Osteoblast (primary cell): ENCODE measurements at regions not wholly inside any gene's neighbourhood (a gene's known extent, or its start where the extent isn't known, plus 50 kb on each side); places are given as distances from the start of the nearest gene placed in this dataset.

ENCODE experiments used
- DNase-seq: peaks from one replicate; pipeline ENCODE4 v3.0.0; 2011; ENCODE audit warnings: low spot score, mixed read lengths; ENCODE audit not compliant: insufficient read length; ENCODE audit errors: missing footprints
- H2AFZ ChIP-seq: 2 replicates; pipeline ENCODE4 v1.6.0; 2011; ENCODE audit warnings: mild to moderate bottlenecking, low read length
- H3K27ac ChIP-seq: 2 replicates; pipeline ENCODE4 v1.5.1; 2011; ENCODE audit warnings: mild to moderate bottlenecking, low read depth, low read length, moderate library complexity
- H3K27me3 ChIP-seq: 2 replicates; pipeline ENCODE4 v1.6.0; 2012; ENCODE audit warnings: mild to moderate bottlenecking, control low read depth, inconsistent platforms, low read length, moderate library complexity; ENCODE audit not compliant: insufficient read depth
- H3K36me3 ChIP-seq: 2 replicates; pipeline ENCODE4 v1.5.1; 2011; ENCODE audit warnings: mild to moderate bottlenecking, low read length, control low read depth, moderate library complexity; ENCODE audit not compliant: insufficient read depth
- H3K4me1 ChIP-seq: 2 replicates; pipeline ENCODE4 v1.5.1; 2011; ENCODE audit warnings: mild to moderate bottlenecking, low read length, control low read depth, moderate library complexity; ENCODE audit not compliant: insufficient read depth
- H3K4me2 ChIP-seq: 2 replicates; pipeline ENCODE4 v1.6.0; 2011; ENCODE audit warnings: mild to moderate bottlenecking, low read length; ENCODE audit not compliant: insufficient read depth
- H3K4me3 ChIP-seq: fragments of 200-600 bp; sonication (generic); 3 replicates; pipeline ENCODE4 v1.5.1; 2012; ENCODE audit warnings: mild to moderate bottlenecking, low read length, inconsistent platforms; ENCODE audit not compliant: insufficient read depth
- H3K79me2 ChIP-seq: 2 replicates; pipeline ENCODE4 v1.6.0; 2012; ENCODE audit warnings: mild to moderate bottlenecking, low read length, control low read depth, inconsistent platforms; ENCODE audit not compliant: insufficient read depth
- H3K9me3 ChIP-seq: 2 replicates; pipeline ENCODE4 v1.5.1; 2011; ENCODE audit warnings: low read depth, low read length, control low read depth
- H4K20me1 ChIP-seq: 2 replicates; pipeline ENCODE4 v1.6.0; 2012; ENCODE audit warnings: mild to moderate bottlenecking, low read length, control low read depth; ENCODE audit not compliant: insufficient read depth
- TF ChIP-seq, protein P1 (sequence below): IDR thresholded peaks from 2 replicates; pipeline ENCODE4 v1.5.1; 2011; ENCODE audit warnings: mild to moderate bottlenecking, low read depth, low read length, moderate library complexity; ENCODE audit errors: extremely low read depth

DNA sequence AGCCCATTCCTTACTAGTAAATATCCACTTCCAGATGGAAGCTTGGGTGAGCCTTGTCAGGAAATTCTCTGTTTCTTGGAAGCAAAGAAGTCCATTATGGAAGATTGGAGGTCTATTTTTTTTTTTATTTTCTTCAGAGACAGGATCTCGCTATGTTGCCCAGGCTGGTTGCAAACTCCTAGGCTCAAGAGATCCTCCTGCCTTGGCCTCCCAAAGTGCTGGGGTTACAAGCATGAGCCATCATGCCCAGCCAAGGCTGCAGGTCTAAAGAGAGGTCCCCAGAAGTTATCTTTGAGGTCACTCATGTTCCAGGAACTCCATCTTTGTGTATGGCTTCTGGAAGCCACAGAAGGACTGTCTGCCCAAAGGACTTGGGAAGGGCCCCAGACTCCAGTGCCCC, 255.3 kb downstream of the LY86 start:
- Histone ChIP-seq H3K9me3 (no peaks in the 10 kb centered on the region), H3K4me3 (no peak overlapping the region), H4K20me1 (no peaks in the 10 kb centered on the region)

DNA sequence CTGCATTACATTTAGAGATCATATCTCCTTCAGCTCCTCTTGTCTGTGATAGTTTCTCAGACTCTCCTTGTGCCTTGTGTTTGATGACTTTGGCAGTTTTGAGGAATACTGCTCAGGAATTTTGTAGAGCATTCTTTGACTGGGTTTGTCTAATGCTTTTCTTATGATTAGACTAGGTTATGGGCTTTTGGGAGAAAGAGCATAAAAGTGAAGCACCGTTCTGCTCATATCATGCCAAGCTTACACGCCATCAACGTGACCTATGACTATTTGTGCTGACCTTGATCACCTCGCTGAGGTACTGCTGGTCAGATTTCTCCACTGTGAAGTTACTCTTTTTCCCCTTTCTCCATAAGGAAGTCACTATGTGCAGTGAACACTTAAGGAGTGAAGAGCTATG, 256.0 kb downstream of the LY86 start:
- Histone ChIP-seq H3K4me3 (no peak overlapping the region), H2AFZ (no peak overlapping the region), H3K36me3 (no peaks in the 10 kb centered on the region), H4K20me1 (no peaks in the 10 kb centered on the region), H3K79me2 (no peaks in the 10 kb centered on the region), H3K4me2 (no peak overlapping the region), H3K27ac (no peak overlapping the region), H3K27me3 (peaks cover 14% of the 10 kb centered on the region), H3K9me3 (no peaks in the 10 kb centered on the region), H3K4me1 (no peaks in the 10 kb centered on the region)
- DNase-seq, result no peak
- TF ChIP-seq, protein P1, sequence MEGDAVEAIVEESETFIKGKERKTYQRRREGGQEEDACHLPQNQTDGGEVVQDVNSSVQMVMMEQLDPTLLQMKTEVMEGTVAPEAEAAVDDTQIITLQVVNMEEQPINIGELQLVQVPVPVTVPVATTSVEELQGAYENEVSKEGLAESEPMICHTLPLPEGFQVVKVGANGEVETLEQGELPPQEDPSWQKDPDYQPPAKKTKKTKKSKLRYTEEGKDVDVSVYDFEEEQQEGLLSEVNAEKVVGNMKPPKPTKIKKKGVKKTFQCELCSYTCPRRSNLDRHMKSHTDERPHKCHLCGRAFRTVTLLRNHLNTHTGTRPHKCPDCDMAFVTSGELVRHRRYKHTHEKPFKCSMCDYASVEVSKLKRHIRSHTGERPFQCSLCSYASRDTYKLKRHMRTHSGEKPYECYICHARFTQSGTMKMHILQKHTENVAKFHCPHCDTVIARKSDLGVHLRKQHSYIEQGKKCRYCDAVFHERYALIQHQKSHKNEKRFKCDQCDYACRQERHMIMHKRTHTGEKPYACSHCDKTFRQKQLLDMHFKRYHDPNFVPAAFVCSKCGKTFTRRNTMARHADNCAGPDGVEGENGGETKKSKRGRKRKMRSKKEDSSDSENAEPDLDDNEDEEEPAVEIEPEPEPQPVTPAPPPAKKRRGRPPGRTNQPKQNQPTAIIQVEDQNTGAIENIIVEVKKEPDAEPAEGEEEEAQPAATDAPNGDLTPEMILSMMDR, result no peak

More for the DNA sequence above, 255.3 kb downstream of the LY86 start:
- TF ChIP-seq, protein P1, result no peak
- Histone ChIP-seq H3K4me1 (no peaks in the 10 kb centered on the region), H3K4me2 (no peak overlapping the region), H2AFZ (no peak overlapping the region), H3K27me3 (peaks cover 14% of the 10 kb centered on the region), H3K36me3 (no peaks in the 10 kb centered on the region), H3K27ac (no peak overlapping the region), H3K79me2 (no peaks in the 10 kb centered on the region)
- no peak for DNase-seq

DNA sequence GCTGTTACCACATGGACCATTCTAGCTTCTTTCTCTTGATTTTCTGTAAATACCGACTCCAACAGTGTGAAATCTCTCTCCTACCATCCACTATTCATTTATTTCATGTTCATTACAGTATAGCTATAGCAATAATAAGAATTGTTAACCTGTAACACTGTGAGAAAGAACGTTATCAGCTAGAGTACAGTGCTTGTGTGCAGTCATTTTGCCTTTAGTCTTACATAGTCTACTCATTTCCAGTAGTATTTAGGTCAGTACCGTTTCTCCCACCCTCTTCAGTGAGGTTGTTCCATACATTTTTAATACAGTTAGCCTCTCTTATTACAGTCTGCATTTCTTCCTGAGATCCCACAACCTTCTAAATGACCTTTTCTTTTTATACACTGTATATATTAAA, 257.1 kb downstream of the LY86 start:
- TF ChIP-seq, protein P1, result no peak
- Histone ChIP-seq H3K36me3 (no peaks in the 10 kb centered on the region), H3K4me2 (no peak overlapping the region), H3K27me3 (peaks cover 14% of the 10 kb centered on the region), H3K4me3 (no peak overlapping the region), H3K9me3 (no peaks in the 10 kb centered on the region), H3K4me1 (no peaks in the 10 kb centered on the region), H3K27ac (no peak overlapping the region), H4K20me1 (no peaks in the 10 kb centered on the region), H3K79me2 (no peaks in the 10 kb centered on the region), H2AFZ (no peak overlapping the region)
- peak; percentile 36 for DNase-seq

DNA sequence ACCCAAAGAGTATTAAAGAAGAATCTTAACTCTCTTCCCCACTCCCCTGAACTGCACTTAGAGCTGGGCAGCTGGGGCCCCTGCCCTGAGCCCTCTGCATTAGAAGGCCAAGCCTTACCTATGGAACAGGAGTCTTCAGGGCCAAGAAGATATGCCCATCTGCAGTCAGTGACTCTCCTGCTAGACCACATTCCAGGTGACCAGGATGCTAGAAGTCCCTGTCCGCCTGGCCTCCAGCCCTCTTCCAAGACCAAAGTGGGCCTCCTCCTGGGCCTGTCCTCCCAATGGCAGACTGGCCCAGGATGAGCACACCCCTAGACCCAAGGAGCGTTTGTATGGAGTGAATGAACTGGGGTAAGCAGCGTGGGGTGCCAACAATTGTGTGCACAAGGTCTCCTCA, 259.1 kb downstream of the LY86 start:
- peak; percentile 31 for DNase-seq
- Histone ChIP-seq H3K27me3 (peaks cover under 1% of the 10 kb centered on the region), H2AFZ (no peak overlapping the region), H4K20me1 (no peaks in the 10 kb centered on the region), H3K36me3 (no peaks in the 10 kb centered on the region), H3K4me2 (no peak overlapping the region), H3K9me3 (no peaks in the 10 kb centered on the region), H3K79me2 (no peaks in the 10 kb centered on the region), H3K4me1 (no peaks in the 10 kb centered on the region), H3K27ac (no peak overlapping the region), H3K4me3 (no peak overlapping the region)
- TF ChIP-seq, protein P1, result no peak
